AG09309 (cell line): ENCODE measurements at regions not wholly inside any gene's neighbourhood (a gene's known extent, or its start where the extent isn't known, plus 50 kb on each side); places are given as distances from the start of the nearest gene placed in this dataset.

Source experiments
- DNase-seq: peaks from one replicate; pipeline ENCODE4 v3.0.0-alpha.2; 2010; ENCODE audit warnings: low read depth
- H3K4me3 ChIP-seq: 2 replicates; pipeline ENCODE4 v1.5.1; 2011; ENCODE audit warnings: mild to moderate bottlenecking, low read depth, low read length, moderate library complexity; ENCODE audit not compliant: control insufficient read depth
- CTCF ChIP-seq: IDR thresholded peaks from 2 replicates; pipeline ENCODE4 v1.5.1; 2011; ENCODE audit warnings: mild to moderate bottlenecking, low read depth, low read length, inconsistent platforms; ENCODE audit not compliant: insufficient read depth, control insufficient read depth; ENCODE audit errors: missing control alignments

GRCh38 chr2:20521682-20522189 lies 74.9 kb downstream of the RHOB start:
- no peak for DNase-seq
- TF ChIP-seq CTCF, result no peak
- no peak overlapping the region for H3K4me3 ChIP-seq

- no peak for TF ChIP-seq CTCF
- no peak for DNase-seq
- no peak overlapping the region for H3K4me3 ChIP-seq
Measured at GRCh38 chr2:20523073-20523798, 76.4 kb downstream of the RHOB start.

- no peak for TF ChIP-seq CTCF
- no peak for DNase-seq
- no peak overlapping the region for H3K4me3 ChIP-seq
Measured at GRCh38 chr2:20523799-20524187, 76.9 kb downstream of the RHOB start.

GRCh38 chr2:20524412-20525040 lies 77.7 kb downstream of the RHOB start:
- no peak overlapping the region for H3K4me3 ChIP-seq
- no peak for DNase-seq
- TF ChIP-seq CTCF, result no peak

- no peak for TF ChIP-seq CTCF
- H3K4me3 ChIP-seq, result no peak overlapping the region
- DNase-seq, result no peak
Measured at GRCh38 chr2:20525041-20526035, 78.5 kb downstream of the RHOB start.

- no peak overlapping the region for H3K4me3 ChIP-seq
- DNase-seq, result no peak
- no peak for TF ChIP-seq CTCF
Measured at GRCh38 chr2:20526160-20526559, 79.3 kb downstream of the RHOB start.
